ENCODE measurements at regions not wholly inside any gene's neighbourhood (a gene's known extent, or its start where the extent isn't known, plus 50 kb on each side); places are given as distances from the start of the nearest gene placed in this dataset.

DNA sequence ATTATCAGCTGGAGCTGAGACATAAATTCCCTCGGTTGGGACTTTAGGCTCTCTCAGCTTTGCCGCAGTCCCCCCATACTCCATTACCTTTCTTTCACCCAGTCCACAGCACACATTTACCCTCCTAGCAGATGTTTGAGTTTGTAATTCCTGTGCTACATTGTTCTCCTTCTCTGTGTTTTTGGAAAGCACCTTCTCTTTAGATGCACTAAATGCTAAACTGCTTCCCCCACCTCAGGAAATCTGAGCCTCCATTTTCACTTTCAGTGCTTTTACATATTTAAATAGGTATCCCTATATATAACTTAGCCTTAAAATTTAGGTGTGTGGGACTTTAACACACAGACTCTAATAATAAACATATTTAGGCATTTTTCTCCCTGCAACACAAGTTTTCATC, 356.9 kb downstream of the NFIB start:
- intact Hi-C loops (cut with DNase I), result no loop called here
- no peak for DNase-seq

- DNase-seq, result no peak
- intact Hi-C loops (cut with DNase I), result no loop called here
Observed at GRCh38 chr9:13956107-13956506, 357.8 kb downstream of the NFIB start.

- intact Hi-C loops (cut with DNase I), result no loop called here
- no peak for DNase-seq
Observed at GRCh38 chr9:13952906-13953305, 361.0 kb downstream of the NFIB start.

DNA sequence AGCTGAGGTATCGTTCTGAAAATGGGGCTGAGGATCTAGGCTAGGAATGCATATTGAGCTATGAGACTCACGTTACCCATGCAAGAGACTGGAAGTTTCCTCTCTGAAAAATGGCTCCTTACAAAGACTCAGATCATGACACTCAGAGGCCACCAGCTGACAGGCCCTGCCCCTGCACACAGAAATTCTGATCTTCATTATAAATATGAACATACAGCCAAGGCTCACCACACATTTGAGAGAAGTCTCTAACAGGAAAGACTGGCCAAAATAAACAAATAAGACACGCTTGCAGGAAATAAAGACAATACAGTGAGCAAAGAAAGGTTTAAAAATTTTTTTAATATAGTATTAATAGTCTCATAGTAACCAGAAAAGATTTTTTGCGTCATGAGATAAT, 365.9 kb downstream of the NFIB start:
- intact Hi-C loops (cut with DNase I), result no loop called here
- DNase-seq, result no peak

GRCh38 chr9:13943176-13943575, 370.8 kb downstream of the NFIB start:
- DNase-seq, result no peak

GRCh38 chr9:13942695-13943094, 371.2 kb downstream of the NFIB start:
- DNase-seq, result peak in 27 of 42 donors; percentile 11 to 78 (median 44)
- intact Hi-C loops (cut with DNase I), result no loop called here

More at GRCh38 chr9:13943176-13943575, 370.8 kb downstream of the NFIB start:
- intact Hi-C loops (cut with DNase I), result no loop called here

GRCh38 chr9:13942201-13942600, 371.7 kb downstream of the NFIB start:
- DNase-seq, result no peak
- intact Hi-C loops (cut with DNase I), result no loop called here

DNA sequence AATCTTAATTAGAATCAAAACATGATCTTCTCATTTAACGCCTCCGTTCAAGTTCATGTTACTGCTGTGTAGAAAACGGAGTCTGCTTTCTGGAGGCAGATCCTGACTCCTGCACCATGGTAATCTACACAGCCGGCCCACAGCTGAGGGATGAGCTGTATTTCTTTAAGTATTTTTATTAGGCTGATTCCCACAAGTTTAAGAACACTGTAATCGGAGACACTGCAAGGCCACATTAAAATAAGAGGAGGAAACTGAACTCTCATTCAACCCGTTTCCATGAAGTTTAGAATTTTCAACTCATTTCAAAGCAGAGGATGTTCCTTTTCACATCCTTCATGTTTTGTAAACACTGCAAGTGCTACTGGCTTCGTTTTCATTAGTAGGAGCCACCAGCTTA, 372.2 kb downstream of the NFIB start:
- DNase-seq, result no peak
- intact Hi-C loops (cut with DNase I), result no loop called here

DNA sequence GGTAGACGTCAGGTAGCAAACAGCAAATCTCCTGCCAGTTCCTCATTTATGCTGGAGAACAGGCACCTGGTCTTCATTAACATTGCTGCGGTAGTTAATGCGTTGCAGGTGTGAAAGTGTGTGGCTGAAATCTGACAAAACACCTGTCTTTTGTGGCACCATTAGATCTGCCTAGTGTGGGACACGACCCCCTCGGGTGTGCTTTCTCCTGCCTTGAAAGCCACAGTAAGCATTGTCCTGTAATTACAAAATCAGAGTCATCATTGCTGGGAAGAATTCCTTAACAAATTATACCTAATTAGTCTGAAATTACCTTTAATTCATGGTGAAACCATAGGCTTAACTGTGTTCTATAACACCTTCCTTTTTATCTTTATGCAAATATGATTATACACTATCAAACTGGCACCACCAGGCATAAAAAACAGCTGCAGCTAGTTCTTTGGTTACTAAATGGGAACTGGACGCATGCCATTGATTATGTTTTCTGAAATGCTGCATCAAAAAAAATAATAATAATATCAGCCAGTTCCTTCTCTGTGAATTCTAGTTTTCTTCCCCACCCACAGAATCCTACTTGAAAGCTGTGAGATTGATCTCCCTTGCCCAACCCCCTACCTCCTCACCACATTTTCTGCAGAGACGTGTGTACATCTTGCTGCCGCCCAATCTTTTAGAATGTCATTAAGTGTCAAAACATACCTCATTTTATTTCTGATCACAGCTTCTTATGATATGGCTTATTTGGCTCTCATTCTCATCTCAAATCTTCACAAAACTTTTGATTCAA, 374.0 kb downstream of the NFIB start:
- DNase-seq, result no peak
- intact Hi-C loops (cut with DNase I), result no loop called here

DNA sequence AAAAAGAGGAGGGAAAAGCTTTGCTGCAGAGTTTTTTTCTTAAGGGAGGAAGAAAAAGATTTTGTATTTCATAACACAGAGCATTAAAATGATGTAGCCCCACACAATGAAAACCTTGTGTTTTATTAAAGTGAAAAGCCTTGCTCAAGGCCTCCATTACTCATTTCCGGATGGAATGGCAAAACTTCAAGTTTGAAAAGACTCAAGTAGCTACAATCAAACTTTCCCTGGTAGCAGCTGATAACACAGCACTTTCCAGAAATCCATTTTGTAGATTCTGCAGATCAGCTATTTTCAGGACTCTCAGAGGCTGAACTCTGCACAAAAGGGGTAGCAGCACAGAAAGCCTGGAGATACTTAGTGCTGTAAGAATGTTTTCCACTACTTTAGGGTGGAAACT, 374.8 kb downstream of the NFIB start:
- intact Hi-C loops (cut with DNase I), result no loop called here
- no peak for DNase-seq

DNA sequence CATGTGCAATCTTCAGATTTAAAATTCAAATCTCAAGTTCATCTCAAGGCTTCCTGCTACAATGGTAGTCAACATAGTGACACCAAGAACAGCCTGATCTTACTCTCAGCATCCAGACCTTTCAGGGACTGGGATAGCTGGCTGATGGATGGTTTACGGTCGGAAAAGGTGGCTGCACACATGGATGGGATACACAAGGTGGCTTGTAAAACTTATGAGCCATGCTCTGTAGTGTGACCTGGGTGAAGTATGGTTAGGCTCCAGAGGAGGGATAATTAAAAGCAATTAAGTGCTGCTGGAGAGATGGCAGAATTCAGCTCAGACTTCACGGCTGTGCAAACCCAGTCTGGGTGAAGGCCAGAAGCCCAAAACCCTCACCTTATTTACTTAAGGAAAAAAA, 379.5 kb downstream of the NFIB start:
- no peak for DNase-seq
- intact Hi-C loops (cut with DNase I), result no loop called here

- no peak for DNase-seq
- intact Hi-C loops (cut with DNase I), result no loop called here
Observed at GRCh38 chr9:13933268-13933656, 380.7 kb downstream of the NFIB start.

GRCh38 chr9:13932528-13933267, 381.2 kb downstream of the NFIB start:
- no peak for DNase-seq

DNA sequence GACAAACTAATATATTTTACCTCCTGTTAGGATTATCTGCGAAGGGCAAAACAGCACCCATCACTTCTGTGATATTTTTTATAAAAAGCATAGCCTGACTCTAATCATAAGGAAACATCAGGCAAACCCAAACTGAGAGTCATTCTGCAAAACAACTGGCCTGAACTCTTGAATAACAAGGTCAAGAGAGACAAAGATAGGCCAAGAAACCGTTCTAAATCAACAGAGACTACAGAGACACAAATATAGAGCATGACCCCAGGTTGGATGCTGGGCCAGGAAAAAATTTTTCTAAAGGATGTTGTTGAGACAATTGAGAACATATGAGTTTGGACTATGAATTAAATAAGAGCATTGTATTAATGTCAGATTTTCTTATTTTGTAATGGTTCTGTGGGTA, 384.9 kb downstream of the NFIB start:
- DNase-seq, result no peak
- intact Hi-C loops (cut with DNase I), result no loop called here

More at GRCh38 chr9:13932528-13933267, 381.2 kb downstream of the NFIB start:
- intact Hi-C loops (cut with DNase I), result no loop called here

GRCh38 chr9:13923381-13923780, 390.6 kb downstream of the NFIB start:
- no peak for DNase-seq
- intact Hi-C loops (cut with DNase I), result no loop called here

- intact Hi-C loops (cut with DNase I), result no loop called here
- DNase-seq, result no peak
Observed at GRCh38 chr9:13920557-13920956, 393.4 kb downstream of the NFIB start.

GRCh38 chr9:13919401-13919800, 394.5 kb downstream of the NFIB start:
- intact Hi-C loops (cut with DNase I), result no loop called here
- DNase-seq, result no peak

DNA sequence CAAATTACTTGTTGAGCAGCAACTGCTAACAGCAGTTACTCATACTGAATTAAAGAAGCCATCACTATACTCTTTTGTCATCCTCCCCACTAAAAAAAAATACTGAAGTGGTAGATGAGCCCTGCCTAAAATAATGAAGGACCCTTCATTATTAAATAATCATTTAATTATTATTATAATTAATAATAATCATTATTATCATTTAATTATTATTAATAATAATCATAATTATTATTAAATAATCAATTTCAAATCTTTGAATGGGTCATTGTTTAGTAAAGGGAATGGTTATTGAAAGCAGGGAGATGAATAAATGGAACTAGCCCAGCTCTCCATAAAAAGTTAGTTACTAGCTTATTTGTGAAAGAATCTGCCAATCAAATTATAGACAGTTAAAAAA, 396.4 kb downstream of the NFIB start:
- DNase-seq, result no peak
- intact Hi-C loops (cut with DNase I), result no loop called here

DNA sequence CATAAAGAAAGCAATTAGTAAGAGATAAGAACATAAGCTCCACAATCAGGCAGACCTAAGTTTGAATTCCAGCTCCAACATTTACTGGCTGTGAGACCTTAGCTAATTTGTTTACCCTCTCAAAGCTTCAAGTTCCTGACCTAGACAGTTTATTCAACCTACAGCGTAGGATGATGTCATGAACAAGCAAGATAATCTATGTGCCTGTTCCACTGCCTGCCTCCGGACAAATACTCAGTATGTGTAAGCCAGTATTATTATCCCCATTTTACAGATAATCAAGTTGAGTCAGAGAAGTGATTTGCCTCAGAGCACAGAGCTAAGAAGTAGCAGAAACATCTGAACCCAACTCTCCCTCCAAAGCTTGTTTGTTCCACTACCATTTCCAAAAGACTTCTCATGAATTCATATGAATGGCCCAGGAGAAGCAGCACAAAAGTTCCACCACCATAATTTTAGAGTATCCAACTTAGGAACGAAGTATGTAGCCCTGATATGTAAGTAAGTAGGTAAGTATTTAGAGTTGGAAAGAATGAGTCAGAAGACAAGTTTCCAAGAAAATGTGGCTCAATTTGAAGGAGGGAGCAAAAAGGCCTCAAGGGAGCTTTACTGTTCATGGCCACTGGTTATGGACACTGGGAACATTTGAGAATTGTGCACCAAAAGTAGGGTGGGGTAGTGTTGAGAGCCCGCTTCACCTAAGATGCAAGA, 398.2 kb downstream of the NFIB start:
- no peak for DNase-seq
- intact Hi-C loops (cut with DNase I), result no loop called here

DNA sequence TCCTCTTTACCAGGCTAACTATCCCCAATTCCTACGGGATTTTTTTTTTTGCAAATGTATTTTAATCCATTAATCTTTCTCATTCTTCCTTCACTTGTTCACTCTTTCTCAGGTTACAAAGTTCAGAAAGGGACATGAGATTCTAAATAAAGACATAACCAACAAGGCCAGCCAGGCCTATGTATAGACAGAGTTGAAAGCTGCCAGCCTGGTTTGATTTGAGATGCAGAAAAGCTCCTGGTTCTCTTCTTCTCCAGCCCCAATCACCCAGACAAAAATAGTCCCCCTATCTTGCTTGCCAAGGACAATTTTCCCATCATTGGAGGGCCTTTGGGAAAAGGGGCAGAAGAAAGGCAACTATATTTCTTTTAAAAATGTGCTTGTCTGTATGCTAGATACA, 398.8 kb downstream of the NFIB start:
- intact Hi-C loops (cut with DNase I), result no loop called here
- DNase-seq, result no peak

All from head of caudate nucleus (tissue), 42 donors.